Esophagus muscularis mucosa (tissue), 3 donors: ENCODE measurements at regions not wholly inside any gene's neighbourhood (a gene's known extent, or its start where the extent isn't known, plus 50 kb on each side); places are given as distances from the start of the nearest gene placed in this dataset.

Source experiments
- CTCF ChIP-seq, 3 experiments: fragments of 200-600 bp in 2 of 3; fragments of 450-650 bp in 1 of 3; sonication (generic) in 2 of 3; IDR thresholded peaks; one replicate each; pipeline ENCODE4 v1.5.1; 2017 to 2019; ENCODE audit warnings: antibody characterized with exemption in 3 of 3, mild to moderate bottlenecking in 2 of 3, moderate library complexity in 1 of 3
- EP300 ChIP-seq: sonication (generic); formaldehyde crosslinking; IDR thresholded peaks from one replicate; pipeline ENCODE4 v1.6.1; 2017; ENCODE audit warnings: antibody characterized with exemption

GRCh38 chr4:111500858-111501257, 644.4 kb upstream of the FAM241A start:
- TF ChIP-seq EP300 (no peak), CTCF (IDR thresholded peaks at IDR 0.05) (no peak)
